ENCODE measurements at regions not wholly inside any gene's neighbourhood (a gene's known extent, or its start where the extent isn't known, plus 50 kb on each side); places are given as distances from the start of the nearest gene placed in this dataset.

DNA sequence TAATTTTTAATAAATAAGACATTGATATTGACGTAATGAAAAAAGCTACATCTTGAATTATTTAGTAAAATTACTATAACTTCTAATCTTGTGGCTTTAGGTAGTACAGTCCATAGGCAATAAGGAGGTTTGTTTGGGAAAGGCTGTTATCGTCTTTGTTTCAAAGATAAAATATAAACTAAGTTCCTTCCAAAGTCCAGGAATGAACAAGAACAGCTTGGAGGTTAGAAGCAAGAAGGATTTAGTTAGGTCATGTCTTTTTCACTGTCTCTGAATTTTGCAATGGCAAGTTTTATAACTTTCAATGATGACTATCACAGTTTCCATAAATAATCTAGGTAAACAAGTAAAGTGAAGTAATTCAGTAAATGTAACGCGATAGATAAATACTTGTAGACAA is 106.9 kb upstream of the OLFM3 start:
- TF ChIP-seq ZFP30 (CRISPR knock-in tag; IDR thresholded peaks at IDR 0.05) (no peak), SNAI2 (CRISPR knock-in tag; IDR thresholded peaks at IDR 0.05) (no peak), RARB (CRISPR knock-in tag; IDR thresholded peaks at IDR 0.05) (no peak), ZC3H10 (CRISPR knock-in tag; IDR thresholded peaks at IDR 0.05) (no peak), BACH2 (CRISPR knock-in tag; IDR thresholded peaks at IDR 0.05; ENCODE audit: borderline replicate concordance) (no peak)
